ENCODE measurements at regions not wholly inside any gene's neighbourhood (a gene's known extent, or its start where the extent isn't known, plus 50 kb on each side); places are given as distances from the start of the nearest gene placed in this dataset.

DNA sequence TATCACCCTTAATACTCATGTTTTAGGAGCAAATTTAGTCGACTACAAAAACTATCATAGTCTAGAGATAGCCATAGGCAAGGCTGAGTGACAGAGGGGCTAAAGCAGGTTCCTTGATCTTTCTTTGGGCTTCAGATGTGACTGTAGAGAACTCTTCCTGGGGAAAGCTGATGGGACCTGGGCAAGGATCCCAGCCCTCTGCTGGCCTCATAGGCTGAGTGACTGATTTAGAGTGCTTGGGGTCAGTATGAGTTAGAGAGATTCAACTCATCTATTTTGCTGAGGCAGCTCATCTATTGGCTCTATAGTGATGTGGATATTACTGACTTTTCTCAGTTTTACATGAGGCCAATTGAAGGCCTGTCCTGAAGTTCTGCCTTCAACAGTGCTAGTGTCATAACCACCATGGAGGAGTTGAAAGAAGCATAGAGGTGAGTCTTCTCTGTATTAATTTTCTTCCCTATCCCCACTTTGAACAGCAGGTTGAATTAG is 81.6 kb downstream of the SAMD9 start (continued):
- TF ChIP-seq, protein P1, sequence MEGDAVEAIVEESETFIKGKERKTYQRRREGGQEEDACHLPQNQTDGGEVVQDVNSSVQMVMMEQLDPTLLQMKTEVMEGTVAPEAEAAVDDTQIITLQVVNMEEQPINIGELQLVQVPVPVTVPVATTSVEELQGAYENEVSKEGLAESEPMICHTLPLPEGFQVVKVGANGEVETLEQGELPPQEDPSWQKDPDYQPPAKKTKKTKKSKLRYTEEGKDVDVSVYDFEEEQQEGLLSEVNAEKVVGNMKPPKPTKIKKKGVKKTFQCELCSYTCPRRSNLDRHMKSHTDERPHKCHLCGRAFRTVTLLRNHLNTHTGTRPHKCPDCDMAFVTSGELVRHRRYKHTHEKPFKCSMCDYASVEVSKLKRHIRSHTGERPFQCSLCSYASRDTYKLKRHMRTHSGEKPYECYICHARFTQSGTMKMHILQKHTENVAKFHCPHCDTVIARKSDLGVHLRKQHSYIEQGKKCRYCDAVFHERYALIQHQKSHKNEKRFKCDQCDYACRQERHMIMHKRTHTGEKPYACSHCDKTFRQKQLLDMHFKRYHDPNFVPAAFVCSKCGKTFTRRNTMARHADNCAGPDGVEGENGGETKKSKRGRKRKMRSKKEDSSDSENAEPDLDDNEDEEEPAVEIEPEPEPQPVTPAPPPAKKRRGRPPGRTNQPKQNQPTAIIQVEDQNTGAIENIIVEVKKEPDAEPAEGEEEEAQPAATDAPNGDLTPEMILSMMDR (IDR thresholded peaks at IDR 0.05; ENCODE audit: control extremely low read depth in 1 of 3, insufficient read depth in 1 of 3, low read depth in 1 of 3, low read length in 3 of 3), result no peak
- no peak for TF ChIP-seq EZH2 (IDR thresholded peaks at IDR 0.05; ENCODE audit: low read depth, low read length, severe bottlenecking)
